Stimulated activated CD8-positive, alpha-beta memory T cell treated with anti-CD3 and anti-CD28 coated beads, Interleukin-4, amount 100 ng/mL, for 4 hours (primary cell): ENCODE measurements at regions not wholly inside any gene's neighbourhood (a gene's known extent, or its start where the extent isn't known, plus 50 kb on each side); places are given as distances from the start of the nearest gene placed in this dataset.
A peak's percentile ranks its signal among the peaks of the same experiment; 100 is the strongest.
"Not testable (repeated sequence)": the region's sequence is repeated elsewhere in the genome, so short reads cannot be mapped to it uniquely, and the experiment has no call there.

Experiments used
- DNase-seq, 2 donors: peaks; one replicate each; pipeline ENCODE4 v3.0.0-alpha.2; 2020; ENCODE audit warnings: low read depth in 2 of 2, low spot score in 1 of 2

GRCh38 chr13:23947893-23948292, 50.6 kb upstream of the C1QTNF9B start:
- DNase-seq = no peak

- no peak for DNase-seq
Observed at GRCh38 chr13:23949200-23949599, 51.9 kb upstream of the C1QTNF9B start.

DNA sequence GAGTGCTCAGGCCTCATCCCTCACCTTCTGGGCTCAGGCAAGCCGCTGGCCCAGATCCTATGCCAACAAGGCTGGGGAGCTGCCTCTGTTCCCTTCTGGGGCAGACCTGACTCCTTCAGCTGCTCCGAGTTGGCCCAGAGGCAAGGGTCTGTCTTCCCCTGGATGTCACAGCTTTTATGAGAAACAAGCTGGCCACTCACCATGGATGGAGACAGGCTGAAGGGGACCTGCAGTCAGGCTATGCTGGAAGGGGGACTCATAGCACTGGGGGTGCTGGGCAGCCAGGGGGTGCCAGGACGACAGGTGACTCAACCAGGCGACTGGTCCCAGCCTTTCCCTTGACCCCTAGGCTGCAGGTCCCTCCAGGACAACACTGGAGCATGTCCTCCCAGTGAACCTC, 52.4 kb upstream of the C1QTNF9B start:
- no peak for DNase-seq

DNA sequence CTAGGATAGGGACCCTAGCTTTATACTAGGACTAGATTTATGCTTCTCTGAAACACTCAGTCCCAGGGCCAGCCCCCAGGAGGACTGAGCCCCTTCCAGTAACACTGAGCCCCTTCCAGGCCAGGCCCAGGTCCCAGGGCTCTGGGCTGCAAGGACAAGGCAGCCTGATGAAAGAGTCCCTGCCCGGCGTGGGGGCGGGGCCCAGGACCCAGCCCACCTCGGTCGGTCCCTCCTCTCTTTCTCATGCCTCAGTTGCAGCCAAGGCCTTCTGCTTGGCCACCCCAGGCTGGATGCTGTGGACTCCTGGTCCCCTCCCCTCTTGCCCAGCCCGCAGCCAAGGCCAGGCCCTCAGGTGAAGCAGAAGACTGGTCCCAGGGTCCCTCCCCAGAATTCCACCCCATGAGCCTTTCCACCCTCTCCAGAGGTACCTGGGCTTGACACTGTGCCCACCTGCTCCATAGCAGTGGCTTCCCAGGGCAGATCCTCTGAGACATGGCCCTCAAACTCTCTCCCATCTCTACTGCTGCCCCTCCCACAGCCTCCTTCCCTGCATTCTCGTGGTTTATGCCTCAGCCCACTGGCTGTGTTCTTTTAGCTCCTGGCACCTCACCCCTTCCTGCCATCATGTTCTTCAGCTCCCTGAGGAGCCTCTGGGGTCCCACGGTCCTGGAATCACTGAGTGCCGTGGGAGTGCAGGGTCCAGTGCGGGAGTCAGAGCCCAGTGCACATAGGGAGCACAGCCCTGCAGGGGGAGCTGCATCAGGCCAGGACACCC, 53.6 kb upstream of the C1QTNF9B start:
- DNase-seq = no peak

GRCh38 chr13:23952796-23953195, 55.5 kb upstream of the C1QTNF9B start:
- DNase-seq = no peak

DNA sequence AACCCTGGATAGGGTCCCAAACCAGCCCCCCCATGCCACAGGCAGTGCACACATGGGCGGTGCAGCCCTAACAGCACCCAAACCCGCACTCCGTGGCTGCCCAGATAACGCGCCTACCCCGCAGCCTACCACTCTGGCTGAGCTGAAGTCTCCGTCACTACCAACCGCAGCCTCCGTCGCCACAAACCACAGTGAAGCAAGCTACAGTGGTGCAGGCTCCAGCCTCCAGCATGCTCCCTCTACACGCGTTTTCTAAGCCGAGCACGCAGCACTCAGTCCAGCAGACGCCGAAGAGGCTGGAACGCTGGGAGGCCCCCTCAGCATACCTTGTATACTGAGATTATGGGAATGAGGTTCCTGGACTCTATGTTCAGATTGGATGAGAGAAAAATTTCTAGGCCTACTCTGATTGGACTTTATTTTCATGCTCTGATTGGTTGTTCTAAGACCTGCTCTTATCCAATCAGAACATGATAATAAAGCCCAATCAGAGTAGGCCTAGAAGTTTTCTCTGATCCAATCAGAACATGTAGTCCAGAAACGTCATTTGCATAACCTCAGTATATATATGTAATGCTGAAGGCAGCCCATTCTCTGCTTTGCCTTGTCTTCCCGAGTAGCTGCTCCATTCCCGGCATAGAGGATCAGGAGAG, 56.7 kb upstream of the C1QTNF9B start:
- no peak for DNase-seq

- no peak for DNase-seq
Observed at GRCh38 chr13:23955064-23955463, 57.8 kb upstream of the C1QTNF9B start.

DNA sequence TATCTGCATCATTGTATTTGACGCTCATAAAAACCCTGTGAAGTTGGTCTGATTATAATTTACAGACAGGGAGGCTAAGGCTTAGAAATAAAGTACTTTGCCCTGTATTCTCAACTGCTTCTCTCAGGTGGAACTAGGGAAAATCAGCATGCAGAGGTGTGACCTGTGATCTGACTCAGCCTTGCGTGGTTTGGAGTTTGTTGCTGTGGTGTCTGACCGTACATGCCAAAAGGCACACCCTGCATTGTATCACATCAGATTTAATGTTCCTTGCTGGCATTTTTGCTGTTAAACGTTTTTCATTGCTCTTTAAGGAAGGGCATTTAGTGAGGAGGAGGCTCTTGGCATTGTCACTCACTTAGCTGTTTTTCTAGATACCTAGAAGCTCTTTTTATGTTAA, 58.8 kb upstream of the C1QTNF9B start:
- no peak for DNase-seq

DNA sequence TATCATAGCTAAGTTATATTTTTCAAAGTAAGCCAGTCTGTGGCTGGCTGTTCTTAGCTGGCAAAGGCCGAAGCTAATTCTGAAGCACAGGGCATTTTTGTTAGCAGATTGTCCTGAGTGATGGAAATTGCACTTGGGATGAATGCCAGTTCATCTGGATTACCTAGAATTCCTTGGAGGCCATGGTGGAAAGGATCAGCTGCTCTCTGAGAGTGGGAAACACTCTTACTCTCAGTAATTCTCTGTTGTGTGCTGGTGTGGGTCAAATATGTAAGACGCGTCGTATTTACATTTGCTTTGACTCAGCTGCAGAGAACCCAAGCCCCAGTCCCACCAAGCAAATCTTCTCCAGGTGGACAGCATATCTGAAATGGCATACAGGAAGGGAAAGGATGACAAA, 60.7 kb upstream of the C1QTNF9B start:
- no peak for DNase-seq

- no peak for DNase-seq
Observed at GRCh38 chr13:23959231-23959862, 62.0 kb upstream of the C1QTNF9B start.

DNA sequence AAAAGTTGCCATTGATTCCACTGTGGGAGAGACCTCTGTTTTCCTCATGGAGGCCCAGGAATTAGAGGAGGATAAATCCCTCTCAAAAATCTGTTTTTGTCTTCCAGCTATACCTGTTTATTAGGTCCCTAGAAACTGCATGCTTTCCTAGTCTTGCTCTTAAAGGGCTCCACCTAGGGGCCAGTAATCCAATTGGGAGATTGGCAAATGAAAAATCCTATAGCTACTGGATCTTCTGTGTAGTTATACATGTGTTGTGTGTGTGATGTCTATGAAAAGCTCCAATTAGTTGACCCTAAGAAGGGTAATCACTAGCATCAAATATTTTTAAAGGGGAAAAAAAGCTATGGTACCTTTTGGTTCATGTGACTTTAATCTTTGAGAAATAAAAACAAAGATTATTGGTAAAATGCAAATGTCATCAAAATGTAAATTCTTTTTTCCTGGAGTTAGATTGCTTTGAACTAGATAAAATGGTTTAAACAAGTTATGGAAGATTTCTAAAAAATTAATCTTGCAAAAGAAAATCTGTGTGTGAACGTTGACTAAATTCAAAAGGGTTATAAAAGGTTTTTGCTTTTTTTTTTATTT, 63.4 kb upstream of the C1QTNF9B start:
- no peak for DNase-seq

DNA sequence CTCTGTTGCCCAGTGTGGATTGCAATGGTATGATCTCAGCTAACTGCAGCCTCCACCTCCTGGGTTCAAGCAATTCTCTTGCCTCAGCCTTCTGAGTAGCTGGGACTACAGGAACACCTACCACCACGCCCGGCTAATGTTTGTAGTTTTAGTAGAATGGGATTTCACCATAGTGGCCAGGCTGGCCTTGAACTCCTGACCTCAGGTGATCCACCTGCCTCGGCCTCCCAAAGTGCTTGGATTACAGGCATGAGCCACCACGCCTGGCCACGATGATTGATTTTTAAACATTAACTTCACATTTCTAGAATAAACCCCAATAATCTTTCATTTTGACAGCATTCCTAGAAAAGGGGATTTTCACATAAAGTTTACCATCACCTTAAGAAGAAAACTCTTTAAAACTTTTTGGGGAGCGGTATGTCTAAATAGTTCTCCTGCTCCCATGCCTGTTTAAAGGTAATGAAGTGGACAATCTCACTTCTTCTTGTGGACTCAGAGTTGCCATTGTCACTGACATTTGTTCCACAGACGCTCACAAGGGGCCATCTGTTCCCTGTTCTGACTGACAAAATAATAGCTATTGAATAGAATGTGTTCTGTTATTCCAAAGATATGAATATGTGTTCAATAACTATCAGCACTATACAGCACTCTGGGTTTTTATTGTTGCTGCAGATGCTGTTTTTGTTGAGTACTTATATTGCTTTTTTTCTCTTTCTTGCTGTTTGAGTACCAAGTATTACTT, 66.1 kb upstream of the C1QTNF9B start:
- no peak for DNase-seq

DNA sequence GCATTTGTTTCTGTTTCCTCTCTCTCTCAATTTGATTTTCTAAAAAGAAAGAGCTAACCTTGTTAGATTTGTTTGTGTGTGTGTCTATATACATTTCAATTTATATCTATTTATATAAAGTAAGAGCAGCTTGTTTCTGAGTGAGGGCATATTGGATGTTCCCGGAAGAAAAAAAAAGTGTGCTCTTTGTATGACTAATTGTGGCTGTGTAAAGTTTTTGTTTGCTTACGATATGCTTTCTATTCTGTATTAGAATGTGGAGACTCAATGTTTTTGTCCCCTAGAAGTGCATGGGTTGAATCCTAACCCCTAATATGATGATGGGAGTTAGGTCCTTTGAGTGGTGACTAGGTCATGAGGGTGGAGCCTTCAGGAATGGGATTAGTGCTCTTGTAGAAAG, 66.6 kb upstream of the C1QTNF9B start:
- DNase-seq = no peak

DNA sequence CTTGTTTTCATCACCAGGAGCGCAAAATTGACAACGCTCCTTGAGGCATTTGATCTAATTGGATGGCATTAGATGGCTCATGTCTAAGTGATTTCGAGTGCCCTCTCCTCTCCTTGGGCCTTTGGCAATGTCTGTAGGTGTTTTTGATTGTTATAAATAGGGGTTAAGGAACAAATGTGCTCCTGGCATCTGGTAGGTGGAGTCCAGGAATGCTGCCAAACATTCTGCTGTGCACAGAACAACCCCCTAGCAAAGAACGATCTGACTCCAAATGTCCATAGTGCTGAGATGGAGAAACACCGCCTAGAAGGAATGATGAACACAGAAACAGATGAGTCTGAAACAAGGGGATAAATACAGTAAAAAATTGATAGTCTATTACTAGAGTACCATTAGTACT, 68.0 kb upstream of the C1QTNF9B start:
- DNase-seq = no peak

DNA sequence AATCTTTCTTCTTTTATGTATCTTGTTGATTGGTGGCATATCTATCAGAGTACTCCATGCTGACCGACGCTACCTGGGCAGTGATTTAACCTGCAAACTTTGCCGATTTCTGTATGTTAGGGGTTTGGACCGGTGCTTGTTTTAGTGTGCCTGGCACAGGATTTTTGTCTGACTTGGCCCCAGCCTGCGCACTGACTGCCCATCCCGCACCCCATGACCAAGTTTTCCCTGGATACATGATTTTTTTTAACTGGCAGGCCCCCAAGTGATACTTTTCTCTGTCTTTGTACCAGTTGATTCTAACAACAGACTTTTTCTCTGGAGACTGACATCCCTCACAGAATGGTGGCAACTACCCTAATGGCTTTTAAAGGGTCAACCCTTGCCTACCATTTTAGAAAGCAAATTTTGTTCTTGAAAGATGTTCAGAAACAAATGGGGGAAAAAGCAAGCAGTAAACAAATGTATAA, 69.0 kb upstream of the C1QTNF9B start:
- DNase-seq = no peak

DNA sequence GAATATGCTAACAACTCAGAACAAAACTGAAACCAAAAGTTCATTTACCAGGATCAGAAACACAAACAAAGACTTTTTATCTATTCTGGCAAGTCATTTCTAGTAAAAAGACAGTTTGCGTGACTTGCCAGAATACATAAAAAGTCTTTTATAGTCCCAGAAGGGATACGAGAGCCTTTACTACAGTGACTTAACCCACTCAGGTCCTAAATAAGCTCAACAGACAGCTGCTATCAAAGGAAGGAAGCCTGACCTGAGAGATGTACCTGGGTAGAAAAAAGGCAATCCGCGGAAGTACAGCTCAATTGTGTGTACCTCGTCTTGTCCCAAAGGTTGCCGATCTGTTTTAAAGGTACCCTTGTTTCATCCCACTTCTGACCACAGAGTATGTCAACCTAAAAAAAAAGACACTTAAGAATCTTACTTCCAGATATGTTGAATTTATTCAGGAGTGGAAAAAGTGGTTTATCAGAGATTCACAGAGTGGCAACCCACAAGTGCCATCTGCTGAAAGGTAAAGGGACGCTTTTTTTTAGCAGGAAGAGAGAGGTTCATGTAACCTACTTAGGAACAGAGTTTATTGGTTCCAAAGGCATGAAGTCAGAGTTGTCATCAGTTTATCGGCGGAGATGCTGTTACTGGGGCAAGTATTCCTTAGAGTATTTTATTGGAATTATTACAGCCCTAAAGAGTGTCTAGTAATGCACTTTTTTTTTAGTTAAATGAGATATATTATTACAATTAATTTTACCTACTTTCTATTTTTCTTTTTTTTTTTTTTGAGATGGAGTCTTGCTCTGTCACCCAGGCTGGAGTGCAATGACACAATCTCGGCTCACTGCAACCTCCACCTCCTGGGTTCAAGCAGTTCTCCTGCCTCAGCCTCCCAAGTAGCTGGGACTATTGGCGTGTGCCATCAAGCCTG, 69.7 kb upstream of the C1QTNF9B start:
- DNase-seq = no peak

GRCh38 chr13:23967792-23968191, 70.5 kb upstream of the C1QTNF9B start:
- DNase-seq = not testable (repeated sequence)

DNA sequence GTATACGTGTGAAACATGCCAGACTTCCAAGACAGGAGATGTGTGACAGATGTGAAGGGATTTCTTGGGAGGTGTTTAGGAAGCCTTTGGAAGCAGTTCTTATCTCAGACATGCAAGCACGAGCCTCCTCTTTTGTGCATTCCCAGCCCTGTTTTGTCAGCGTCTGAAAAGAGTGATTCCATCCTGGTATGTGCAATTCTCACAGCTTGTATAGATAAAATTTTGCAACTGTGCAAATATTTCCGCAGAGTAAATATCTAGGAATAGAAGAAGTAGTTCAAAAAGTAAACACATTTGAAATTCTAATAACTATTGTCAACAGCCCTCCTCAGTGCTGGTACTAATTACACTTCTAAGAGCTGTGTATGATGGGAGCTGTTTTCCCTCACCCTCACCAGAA, 72.3 kb upstream of the C1QTNF9B start:
- DNase-seq = no peak

DNA sequence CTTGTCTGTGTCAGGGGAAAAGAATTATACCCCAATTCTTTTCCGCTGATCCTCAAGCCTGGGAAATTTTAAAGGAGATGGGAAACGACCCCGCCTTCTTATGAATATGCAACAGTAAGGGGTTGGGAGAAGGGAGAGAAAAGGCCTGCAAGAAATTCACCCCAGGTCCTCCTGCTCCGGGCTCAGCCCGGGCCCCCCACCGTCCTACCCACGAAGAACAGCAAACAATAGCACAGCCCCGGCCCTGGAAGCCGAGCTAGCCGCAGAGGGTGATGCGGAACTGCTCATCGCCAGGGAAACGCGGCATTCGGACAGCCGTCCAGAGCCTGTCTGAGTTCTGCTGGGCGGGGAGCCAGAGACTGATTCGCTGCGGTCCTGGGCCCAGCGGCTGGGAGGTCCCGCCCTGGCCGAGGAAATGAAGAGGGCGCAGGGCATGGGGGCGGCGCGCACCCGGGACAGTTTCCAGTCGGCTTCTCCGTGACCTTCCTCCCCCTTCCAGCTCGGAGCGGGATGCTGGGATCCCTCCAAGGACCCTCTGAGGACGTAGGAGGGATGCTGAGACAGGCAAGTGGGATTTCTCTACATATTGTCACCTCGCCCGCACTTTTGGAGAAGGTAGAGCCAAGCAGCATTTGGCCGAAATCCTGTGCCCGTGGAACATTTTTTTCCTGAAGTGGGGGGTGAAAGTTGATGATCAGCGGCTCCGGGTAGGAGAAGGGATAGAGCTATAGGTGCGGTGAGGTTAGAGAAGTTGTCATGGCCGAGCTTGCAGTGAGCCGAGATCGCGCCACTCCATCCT, 82.3 kb upstream of the C1QTNF9B start:
- peak in 1 of 2 donors; percentile 4 for DNase-seq
